HG03097 (cell line): ENCODE measurements at regions not wholly inside any gene's neighbourhood (a gene's known extent, or its start where the extent isn't known, plus 50 kb on each side); places are given as distances from the start of the nearest gene placed in this dataset.

Experiments used
- ATAC-seq: cut with Tn5 transposase; IDR thresholded peaks from one replicate; pipeline ENCODE4 v1.9.1; 2021; ENCODE audit not compliant: unreplicated experiment, low FRiP score

DNA sequence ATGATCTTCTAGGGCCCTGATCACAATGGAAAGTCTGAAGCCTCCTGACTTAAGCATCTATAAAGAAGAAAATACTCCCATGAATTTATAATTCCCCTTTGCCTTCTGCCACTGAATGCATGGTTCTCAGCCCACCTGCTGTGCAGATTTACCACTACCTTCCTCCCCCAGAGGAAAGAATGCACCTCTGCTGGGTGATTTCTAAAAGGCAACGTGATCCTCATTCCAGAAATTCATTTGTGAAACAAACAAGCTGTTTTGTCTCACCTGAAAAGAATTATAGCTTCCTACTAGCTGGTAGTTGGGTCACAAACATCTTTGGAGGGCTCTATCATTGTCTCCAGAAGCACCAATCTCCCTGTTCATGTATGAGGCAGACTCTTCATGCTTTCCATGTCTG is 320.2 kb downstream of the CDC14C start:
- ATAC-seq, result no peak

GRCh38 chr7:49245062-49245461 is 320.7 kb downstream of the CDC14C start:
- ATAC-seq, result no peak

- ATAC-seq, result no peak
These were observed 323.4 kb downstream of the CDC14C start for GRCh38 chr7:49247759-49248158.

DNA sequence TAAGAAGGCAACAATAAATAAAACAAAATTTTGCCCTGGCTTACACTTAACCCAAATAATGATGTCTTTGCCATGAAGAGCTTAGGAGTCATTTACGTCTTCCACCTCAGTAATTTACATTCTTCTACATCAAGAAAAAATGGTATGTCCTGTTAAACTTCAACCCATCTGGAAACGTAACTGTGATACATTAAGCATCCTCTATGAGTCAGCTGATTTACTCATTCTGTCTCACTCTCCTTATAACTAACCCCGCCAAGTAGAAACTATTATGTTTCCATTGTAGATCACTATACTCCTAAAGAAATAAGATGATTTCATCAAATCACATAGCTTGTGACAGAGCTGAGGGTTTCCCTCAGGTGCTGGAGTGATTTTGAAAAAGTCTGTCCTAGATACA is 330.7 kb downstream of the CDC14C start:
- no peak for ATAC-seq

- ATAC-seq, result no peak
These were observed 336.2 kb downstream of the CDC14C start for GRCh38 chr7:49260538-49260937.

- ATAC-seq, result no peak
These were observed 337.6 kb downstream of the CDC14C start for GRCh38 chr7:49261928-49262327.

GRCh38 chr7:49264530-49264929 is 340.2 kb downstream of the CDC14C start:
- no peak for ATAC-seq

DNA sequence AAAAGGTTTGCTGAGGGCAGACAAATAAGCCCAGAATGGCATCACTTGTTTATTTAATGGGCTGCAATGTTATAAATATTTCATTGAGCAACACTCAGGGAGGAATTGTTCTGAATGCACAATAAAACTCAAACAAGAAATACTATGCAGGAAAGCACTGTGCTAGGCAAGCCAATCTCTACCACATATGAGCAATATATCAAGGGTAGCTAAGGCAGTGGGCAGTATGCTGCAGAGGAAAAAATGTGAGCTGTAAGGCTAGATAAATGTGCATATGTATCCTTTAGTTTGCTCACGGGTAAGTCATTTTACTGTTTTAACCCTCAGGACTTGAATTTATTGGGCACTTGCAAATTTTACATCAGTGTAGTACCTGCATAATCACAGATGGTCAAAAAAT is 349.6 kb downstream of the CDC14C start:
- no peak for ATAC-seq

DNA sequence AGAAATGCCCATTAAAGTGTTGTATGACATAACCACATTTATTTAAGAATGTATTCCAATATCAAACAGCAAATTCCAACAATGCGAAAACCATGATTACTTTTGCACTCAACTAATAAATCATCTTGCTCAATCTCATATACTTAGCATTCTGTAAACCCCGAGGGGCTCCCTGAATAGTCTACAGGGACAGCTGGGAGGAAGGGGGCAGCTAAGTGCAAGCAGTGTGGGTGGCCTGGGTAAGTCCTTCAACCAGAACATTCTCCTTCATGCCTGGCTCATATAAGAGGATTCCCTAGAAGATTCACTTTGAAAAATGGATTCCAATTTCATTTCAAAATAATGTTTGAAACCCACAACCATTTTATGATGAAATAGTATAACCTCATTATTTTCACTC is 355.5 kb downstream of the CDC14C start:
- ATAC-seq, result no peak

DNA sequence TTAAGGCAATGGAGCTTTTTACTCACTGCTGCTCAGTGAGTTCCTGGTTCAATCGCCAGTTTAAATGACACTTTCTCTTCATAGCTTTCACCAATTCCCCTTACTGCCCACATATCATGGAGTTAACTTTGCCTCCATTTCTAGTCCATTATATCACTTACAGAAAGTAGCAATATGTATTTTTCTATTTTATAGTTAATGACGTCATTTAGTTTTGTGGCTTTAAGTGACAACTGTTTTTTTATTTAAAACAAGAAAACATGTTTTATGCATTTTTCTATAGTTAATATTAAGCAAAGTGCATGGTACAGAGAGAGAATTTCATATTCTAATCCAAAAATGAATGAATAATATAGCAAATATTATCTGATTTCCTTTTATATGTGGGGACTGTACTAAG is 363.3 kb downstream of the CDC14C start:
- no peak for ATAC-seq

DNA sequence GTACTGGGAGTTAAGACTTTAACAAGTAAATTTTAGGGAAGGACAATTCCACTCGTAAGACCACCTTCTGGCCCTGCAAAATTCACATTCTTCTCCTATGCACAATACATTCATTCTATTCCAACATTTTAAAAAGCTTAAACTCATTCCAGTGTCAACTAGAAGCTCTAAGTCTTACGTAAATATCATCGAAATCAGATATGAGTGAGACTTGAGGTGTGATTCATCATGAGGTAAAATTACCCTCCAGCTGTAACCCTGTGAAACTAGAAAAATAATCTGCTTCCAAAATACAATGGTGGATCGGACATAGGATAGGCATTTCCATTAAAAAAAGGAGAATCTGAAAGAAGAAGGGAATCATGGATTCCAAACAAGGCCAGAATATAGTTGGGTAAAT is 370.3 kb downstream of the CDC14C start:
- ATAC-seq, result no peak

- ATAC-seq, result no peak
These were observed 370.8 kb downstream of the CDC14C start for GRCh38 chr7:49295146-49295545.

DNA sequence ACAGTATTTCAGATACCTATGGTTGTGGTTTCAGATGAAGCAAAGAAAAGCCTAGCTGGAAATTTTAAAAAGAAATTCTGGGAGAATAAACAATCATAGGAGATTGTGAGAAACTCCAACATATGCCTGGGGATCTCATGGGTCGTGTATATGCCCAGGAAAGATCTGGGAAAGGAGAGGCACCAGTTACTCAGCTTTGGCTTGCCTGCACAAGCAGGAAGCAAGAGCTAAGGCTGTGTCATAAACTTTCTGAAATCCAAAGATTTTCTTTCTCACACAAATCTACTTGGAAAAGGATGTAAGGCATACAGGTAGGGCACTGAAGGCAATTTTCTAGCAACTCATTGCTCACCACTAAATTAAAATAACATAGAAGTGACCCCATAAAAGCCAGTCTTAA is 373.6 kb downstream of the CDC14C start:
- no peak for ATAC-seq

DNA sequence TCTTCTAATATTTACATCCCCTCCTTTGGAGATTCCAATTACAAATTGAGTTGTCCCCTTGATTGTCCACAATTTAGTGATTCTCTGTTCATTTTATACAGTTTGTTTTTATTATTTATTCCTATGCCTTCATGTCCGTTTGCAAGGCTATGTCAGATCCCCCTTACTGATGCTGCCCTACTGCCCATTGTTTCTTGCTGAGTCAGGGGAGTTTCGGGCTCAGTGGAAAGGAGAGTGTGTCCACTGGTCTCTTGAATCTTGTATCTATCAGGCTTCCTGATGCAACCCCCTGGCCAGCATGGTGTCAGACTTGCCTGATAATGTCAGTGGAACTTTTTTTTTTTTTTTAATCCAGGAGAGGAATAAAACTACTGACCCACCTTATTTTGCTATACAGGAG is 384.4 kb downstream of the CDC14C start:
- ATAC-seq, result no peak

GRCh38 chr7:49320083-49320482 is 395.7 kb downstream of the CDC14C start:
- ATAC-seq, result no peak

- ATAC-seq, result no peak
These were observed 397.5 kb downstream of the CDC14C start for GRCh38 chr7:49321843-49322242.

- ATAC-seq, result no peak
These were observed 398.1 kb downstream of the CDC14C start for GRCh38 chr7:49322476-49322875.

DNA sequence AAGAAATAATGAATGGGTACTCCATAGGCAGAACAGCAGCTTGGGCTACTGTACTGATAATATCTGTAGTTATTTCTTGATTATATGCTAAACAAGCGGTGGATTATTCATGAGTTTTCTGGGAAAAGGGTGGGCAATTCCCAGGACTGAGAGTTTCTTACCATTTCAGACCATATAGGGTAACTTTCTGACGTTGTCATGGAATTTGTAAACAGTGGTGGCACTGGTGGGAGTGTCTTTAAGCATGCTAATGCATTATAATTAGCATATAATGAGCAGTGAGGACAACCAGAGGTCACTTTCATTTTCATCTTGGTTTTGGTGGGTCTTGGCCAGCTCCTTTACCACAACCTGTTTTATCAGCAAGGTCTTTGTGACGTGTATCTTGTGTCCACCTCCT is 399.7 kb downstream of the CDC14C start:
- ATAC-seq, result no peak

DNA sequence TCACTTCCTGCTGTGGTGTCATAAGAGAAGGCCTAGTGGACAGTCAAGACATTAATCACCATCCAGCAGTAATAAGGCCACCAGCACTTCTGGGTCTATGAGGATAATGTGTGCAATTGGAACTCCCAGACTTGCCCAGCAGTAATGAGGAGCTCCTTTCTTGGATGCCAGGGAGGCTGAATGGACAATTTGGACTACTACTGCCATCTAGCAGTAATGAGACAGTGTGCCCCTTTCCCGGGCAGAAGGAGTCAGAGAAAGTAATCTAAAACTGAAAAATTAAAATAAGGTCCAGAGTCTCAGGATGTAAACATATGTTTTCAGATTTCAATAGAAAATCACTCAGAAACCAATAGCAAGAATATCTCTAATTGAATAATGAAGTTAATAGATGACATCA is 400.4 kb downstream of the CDC14C start:
- ATAC-seq, result no peak

DNA sequence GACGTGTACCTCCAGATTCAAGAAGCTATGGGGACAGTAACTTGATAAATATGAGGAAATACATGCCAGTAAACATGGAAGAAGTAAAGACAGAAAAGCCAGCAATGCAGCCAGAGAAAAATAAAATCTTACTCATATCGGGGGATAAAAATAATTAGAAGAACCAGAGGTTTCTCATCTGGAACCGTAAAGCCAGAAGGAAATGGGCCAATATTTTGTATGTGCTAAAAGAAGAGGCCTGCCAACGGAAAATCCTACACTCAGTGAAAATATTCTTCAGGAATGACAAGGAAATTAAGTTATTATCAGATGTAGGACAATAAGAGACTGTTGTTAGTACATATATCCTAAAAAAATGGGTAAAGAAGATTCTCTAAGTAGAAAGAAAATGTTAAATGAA is 401.2 kb downstream of the CDC14C start:
- ATAC-seq, result no peak

DNA sequence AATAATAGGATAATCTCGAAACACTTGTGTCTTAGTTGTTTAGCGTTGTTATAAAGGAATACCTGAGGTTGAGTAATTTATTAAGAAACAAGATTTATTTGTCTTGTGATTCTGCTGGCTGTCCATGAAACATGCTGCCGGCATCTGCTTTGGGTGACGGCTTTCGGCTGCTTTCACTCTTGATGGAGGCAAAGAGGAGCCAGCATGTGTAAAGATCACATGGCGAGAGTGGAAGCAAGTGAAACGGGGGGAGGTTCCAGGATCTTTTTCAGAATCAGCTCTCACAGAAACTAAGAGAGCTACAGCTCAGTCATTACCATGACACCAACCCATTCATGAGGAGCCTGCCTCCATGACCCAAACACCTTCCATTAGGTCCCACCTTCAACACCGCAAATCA is 402.8 kb downstream of the CDC14C start:
- no peak for ATAC-seq

DNA sequence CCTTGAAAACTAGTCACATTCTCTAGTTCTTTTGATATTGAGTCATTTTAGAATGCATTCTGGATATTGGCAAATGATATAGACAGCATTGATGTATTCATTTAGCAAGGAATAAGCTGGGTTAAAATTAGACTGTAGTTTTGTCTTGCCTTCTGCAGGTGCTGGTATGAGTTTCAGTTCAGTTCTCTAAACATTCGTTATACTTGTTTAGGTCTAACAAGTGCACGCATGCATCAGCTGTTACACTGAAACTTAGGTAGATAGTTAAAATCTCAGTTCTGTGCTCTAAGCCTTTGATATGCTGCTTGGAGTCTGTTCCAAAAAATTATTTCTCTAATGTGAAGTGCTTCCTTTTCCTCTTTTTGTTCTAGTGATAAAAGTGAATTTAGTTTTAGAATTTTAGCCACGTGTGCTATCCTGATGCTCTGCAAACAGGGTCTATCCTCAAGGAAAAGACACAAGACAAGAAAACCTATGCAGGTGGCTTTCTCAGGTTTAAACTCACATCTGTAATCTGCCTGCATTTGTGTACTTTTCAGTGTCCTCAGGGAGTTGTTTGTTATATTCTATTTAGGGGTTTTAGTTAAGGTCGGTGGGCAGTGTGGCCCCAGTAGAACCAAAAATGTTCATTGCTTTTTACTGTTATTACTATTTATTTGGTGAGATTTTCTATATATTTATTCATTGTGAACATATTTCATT is 409.0 kb downstream of the CDC14C start:
- ATAC-seq, result no peak

DNA sequence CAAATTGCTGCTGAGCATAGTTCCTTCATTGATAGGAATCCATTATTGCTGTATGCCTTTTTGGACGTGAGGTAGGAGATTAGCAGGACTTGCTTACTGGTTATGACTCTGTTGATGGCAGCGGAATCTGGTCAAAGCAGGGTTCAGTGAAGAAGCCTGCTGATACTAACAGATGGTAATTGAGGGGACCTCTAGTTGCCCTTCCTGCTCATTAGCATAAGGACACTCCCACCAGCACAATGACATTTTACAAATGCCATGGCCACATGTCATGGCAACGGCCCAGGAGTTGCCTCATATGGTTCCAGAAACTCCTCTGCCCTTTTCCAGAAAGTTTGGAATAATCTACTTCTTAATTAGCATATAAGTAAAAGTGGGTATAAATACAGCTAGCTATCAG is 417.5 kb downstream of the CDC14C start:
- ATAC-seq, result no peak
